Stimulated activated CD4-positive, alpha-beta T cell treated with anti-CD3 and anti-CD28 coated beads, Interleukin-2, amount 100 ng/mL, for 24 hours (primary cell): ENCODE measurements at regions not wholly inside any gene's neighbourhood (a gene's known extent, or its start where the extent isn't known, plus 50 kb on each side); places are given as distances from the start of the nearest gene placed in this dataset.
"Not testable (repeated sequence)": the region's sequence is repeated elsewhere in the genome, so short reads cannot be mapped to it uniquely, and the experiment has no call there.

ENCODE experiments used
- DNase-seq, 2 donors: peaks; one replicate each; pipeline ENCODE4 v3.0.0-alpha.2; 2020

GRCh38 chr2:234181121-234181520, 130.6 kb downstream of the SPP2 start:
- DNase-seq, result no peak

- DNase-seq, result no peak
Observed at GRCh38 chr2:234179031-234179363, 128.5 kb downstream of the SPP2 start.

- no peak for DNase-seq
Observed at GRCh38 chr2:234178330-234179030, 128.0 kb downstream of the SPP2 start.

- no peak for DNase-seq
Observed at GRCh38 chr2:234175649-234176048, 125.1 kb downstream of the SPP2 start.

GRCh38 chr2:234174742-234175141, 124.2 kb downstream of the SPP2 start:
- DNase-seq, result no peak

- no peak for DNase-seq
Observed at GRCh38 chr2:234172532-234172931, 122.0 kb downstream of the SPP2 start.

- no peak for DNase-seq
Observed at GRCh38 chr2:234172066-234172465, 121.6 kb downstream of the SPP2 start.

- DNase-seq, result no peak
Observed at GRCh38 chr2:234171666-234172065, 121.2 kb downstream of the SPP2 start.

- DNase-seq, result no peak
Observed at GRCh38 chr2:234169674-234170073, 119.2 kb downstream of the SPP2 start.

GRCh38 chr2:234168605-234169570, 118.4 kb downstream of the SPP2 start:
- DNase-seq, result not testable (repeated sequence)

GRCh38 chr2:234166531-234166930, 116.0 kb downstream of the SPP2 start:
- no peak for DNase-seq

GRCh38 chr2:234165421-234165820, 114.9 kb downstream of the SPP2 start:
- no peak for DNase-seq

GRCh38 chr2:234164493-234165413, 114.3 kb downstream of the SPP2 start:
- DNase-seq, result peak; percentile 21 to 33

- DNase-seq, result no peak
Observed at GRCh38 chr2:234163510-234164045, 113.1 kb downstream of the SPP2 start.

GRCh38 chr2:234162861-234163260, 112.4 kb downstream of the SPP2 start:
- no peak for DNase-seq

- no peak for DNase-seq
Observed at GRCh38 chr2:234161932-234162331, 111.4 kb downstream of the SPP2 start.

GRCh38 chr2:234158812-234159211, 108.3 kb downstream of the SPP2 start:
- no peak for DNase-seq

GRCh38 chr2:234157817-234158588, 107.5 kb downstream of the SPP2 start:
- no peak for DNase-seq

GRCh38 chr2:234156326-234156725, 105.8 kb downstream of the SPP2 start:
- no peak for DNase-seq

GRCh38 chr2:234152835-234153234, 102.3 kb downstream of the SPP2 start:
- not testable (repeated sequence) for DNase-seq

- DNase-seq, result no peak
Observed at GRCh38 chr2:234147335-234147861, 96.9 kb downstream of the SPP2 start.
